CD4-positive, alpha-beta T cell (primary cell): ENCODE measurements at regions not wholly inside any gene's neighbourhood (a gene's known extent, or its start where the extent isn't known, plus 50 kb on each side); places are given as distances from the start of the nearest gene placed in this dataset.
A peak's percentile ranks its signal among the peaks of the same experiment; 100 is the strongest.
"Not testable (repeated sequence)": the region's sequence is repeated elsewhere in the genome, so short reads cannot be mapped to it uniquely, and the experiment has no call there.

Experiments
- ATAC-seq: fragments of 200-7000 bp; cut with Tn5 transposase; one replicate; pipeline ENCODE4 v1.10.0; 2022; ENCODE audit warnings: mild to moderate bottlenecking; ENCODE audit not compliant: poor library complexity
- CTCF ChIA-PET: fragments of 350-600 bp; sonication (Branson Sonifier 250); formaldehyde crosslinking; loops from one replicate; lab custom pipeline; 2021; ENCODE audit warnings: antibody characterized with exemption, inconsistent platforms; lab: Charles Lee
- POLR2A ChIA-PET: fragments of 350-600 bp; sonication (Branson Sonifier 250); formaldehyde crosslinking; loops from one replicate; lab custom pipeline; 2021; ENCODE audit warnings: antibody characterized with exemption, inconsistent platforms; lab: Charles Lee
- DNase-seq, 14 experiments: peaks; one replicate each; pipeline ENCODE4 v3.0.0-alpha.2; 2013 to 2020; ENCODE audit warnings: mixed read lengths in 2 of 14
- H3K27ac ChIP-seq, 2 donors: one replicate each; pipeline versions ENCODE4 v1.5.1 to v1.7.0; 2013; ENCODE audit warnings: low read length in 2 of 2, low read depth in 1 of 2, mild to moderate bottlenecking in 1 of 2
- H3K27me3 ChIP-seq, 2 experiments: 1 replicate in 1 of 2; 2 replicates in 1 of 2; pipeline versions ENCODE4 v1.6.1 to v1.7.0; 2013; ENCODE audit warnings: low read length in 2 of 2, control low read depth in 1 of 2, mild to moderate bottlenecking in 1 of 2, moderate library complexity in 1 of 2; ENCODE audit not compliant: insufficient read depth in 2 of 2, control insufficient read depth in 1 of 2
- H3K36me3 ChIP-seq: one replicate; pipeline ENCODE4 v1.6.1; 2013; ENCODE audit warnings: low read length, control low read depth; ENCODE audit not compliant: insufficient read depth
- H3K4me1 ChIP-seq: one replicate; pipeline ENCODE4 v1.6.1; 2013; ENCODE audit warnings: low read length, control low read depth; ENCODE audit not compliant: insufficient read depth
- H3K4me3 ChIP-seq: one replicate; pipeline ENCODE4 v1.5.1; 2013; ENCODE audit warnings: mild to moderate bottlenecking, low read length, moderate library complexity
- H3K9me3 ChIP-seq, 2 experiments: 1 replicate in 1 of 2; 2 replicates in 1 of 2; pipeline versions ENCODE4 v1.6.1 to v1.7.0; 2013; ENCODE audit warnings: low read length in 2 of 2, mild to moderate bottlenecking in 2 of 2, control low read depth in 1 of 2, moderate library complexity in 1 of 2; ENCODE audit not compliant: control insufficient read depth in 1 of 2, insufficient read depth in 1 of 2
- H3K27ac Mint-ChIP-seq: one replicate; pipeline ENCODE4 v1.8.0; 2020; ENCODE audit warnings: mixed read lengths
- H3K27me3 Mint-ChIP-seq: one replicate; pipeline ENCODE4 v1.8.0; 2021; ENCODE audit warnings: mixed read lengths
- H3K36me3 Mint-ChIP-seq: one replicate; pipeline ENCODE4 v1.8.0; 2021; ENCODE audit warnings: low read depth, mixed read lengths
- H3K4me1 Mint-ChIP-seq: one replicate; pipeline ENCODE4 v1.8.0; 2021; ENCODE audit warnings: low read depth, mixed read lengths
- H3K4me3 Mint-ChIP-seq: one replicate; pipeline ENCODE4 v1.8.0; 2020; ENCODE audit warnings: mild to moderate bottlenecking, mixed read lengths
- H3K9me3 Mint-ChIP-seq: one replicate; pipeline ENCODE4 v1.8.0; 2020; ENCODE audit warnings: mixed read lengths
- intact Hi-C, 2 experiments: fragments of 100-400 bp; cut with DNase I in 1 of 2; cut with micrococcal nuclease in 1 of 2; formaldehyde crosslinking; loops; one replicate each; pipeline versions ENCODE4 v1.15.1 to v1.9.0; 2023 to 2025; cut with DNase I, micrococcal nuclease

GRCh38 chr16:29270033-29270432, 136.5 kb downstream of the NPIPB11 start:
- H3K4me3 Mint-ChIP-seq, H3K27me3 ChIP-seq, DNase-seq, H3K36me3 ChIP-seq, H3K36me3 Mint-ChIP-seq, ATAC-seq, H3K9me3 Mint-ChIP-seq, H3K27ac Mint-ChIP-seq, POLR2A ChIA-PET, H3K27me3 Mint-ChIP-seq, H3K4me1 Mint-ChIP-seq, CTCF ChIA-PET, H3K9me3 ChIP-seq, H3K4me1 ChIP-seq, intact Hi-C loops, H3K27ac ChIP-seq, H3K4me3 ChIP-seq: not testable (repeated sequence)

GRCh38 chr16:29269192-29269811, 137.2 kb downstream of the NPIPB11 start:
- intact Hi-C loops, H3K9me3 Mint-ChIP-seq, H3K27me3 ChIP-seq, H3K27ac ChIP-seq, POLR2A ChIA-PET, H3K4me1 ChIP-seq, H3K4me1 Mint-ChIP-seq, H3K36me3 ChIP-seq, ATAC-seq, H3K27me3 Mint-ChIP-seq, H3K27ac Mint-ChIP-seq, H3K4me3 ChIP-seq, H3K4me3 Mint-ChIP-seq, DNase-seq, H3K9me3 ChIP-seq, CTCF ChIA-PET, H3K36me3 Mint-ChIP-seq: not testable (repeated sequence)

- intact Hi-C loops, H3K4me1 Mint-ChIP-seq, ATAC-seq, H3K4me1 ChIP-seq, H3K27ac Mint-ChIP-seq, H3K27me3 Mint-ChIP-seq, H3K36me3 Mint-ChIP-seq, H3K36me3 ChIP-seq, CTCF ChIA-PET, H3K9me3 Mint-ChIP-seq, POLR2A ChIA-PET, H3K27ac ChIP-seq, DNase-seq, H3K4me3 ChIP-seq, H3K4me3 Mint-ChIP-seq, H3K9me3 ChIP-seq, H3K27me3 ChIP-seq: not testable (repeated sequence)
These were observed 137.7 kb downstream of the NPIPB11 start for GRCh38 chr16:29268785-29269191.

- intact Hi-C loops, H3K4me1 Mint-ChIP-seq, H3K4me3 ChIP-seq, H3K27ac Mint-ChIP-seq, H3K36me3 ChIP-seq, H3K4me3 Mint-ChIP-seq, H3K9me3 ChIP-seq, H3K36me3 Mint-ChIP-seq, POLR2A ChIA-PET, CTCF ChIA-PET, H3K9me3 Mint-ChIP-seq, H3K4me1 ChIP-seq, H3K27me3 Mint-ChIP-seq, DNase-seq, ATAC-seq, H3K27me3 ChIP-seq, H3K27ac ChIP-seq: not testable (repeated sequence)
These were observed 138.2 kb downstream of the NPIPB11 start for GRCh38 chr16:29268348-29268747.

- DNase-seq, H3K27ac Mint-ChIP-seq, H3K9me3 ChIP-seq, H3K36me3 ChIP-seq, H3K4me3 Mint-ChIP-seq, CTCF ChIA-PET, H3K27ac ChIP-seq, POLR2A ChIA-PET, H3K36me3 Mint-ChIP-seq, ATAC-seq, H3K27me3 Mint-ChIP-seq, H3K4me1 ChIP-seq, H3K4me3 ChIP-seq, H3K9me3 Mint-ChIP-seq, intact Hi-C loops, H3K4me1 Mint-ChIP-seq, H3K27me3 ChIP-seq: not testable (repeated sequence)
These were observed 138.6 kb downstream of the NPIPB11 start for GRCh38 chr16:29267891-29268290.

GRCh38 chr16:29267055-29267619, 139.4 kb downstream of the NPIPB11 start:
- H3K4me3 Mint-ChIP-seq, POLR2A ChIA-PET, H3K27ac Mint-ChIP-seq: not testable (repeated sequence)

GRCh38 chr16:29266612-29267011, 139.9 kb downstream of the NPIPB11 start:
- H3K9me3 ChIP-seq, H3K27me3 Mint-ChIP-seq, H3K4me3 Mint-ChIP-seq, H3K9me3 Mint-ChIP-seq, H3K4me1 ChIP-seq, ATAC-seq, POLR2A ChIA-PET, H3K4me1 Mint-ChIP-seq, H3K27me3 ChIP-seq, H3K27ac Mint-ChIP-seq, CTCF ChIA-PET, H3K36me3 Mint-ChIP-seq, H3K27ac ChIP-seq, H3K4me3 ChIP-seq, intact Hi-C loops, H3K36me3 ChIP-seq: not testable (repeated sequence)
- peak in 1 of 14 experiments; percentile 40 for DNase-seq

More at GRCh38 chr16:29267055-29267619, 139.4 kb downstream of the NPIPB11 start:
- H3K36me3 ChIP-seq, H3K36me3 Mint-ChIP-seq, DNase-seq, H3K27me3 Mint-ChIP-seq, CTCF ChIA-PET, H3K4me3 ChIP-seq, intact Hi-C loops, H3K9me3 Mint-ChIP-seq, H3K4me1 Mint-ChIP-seq, H3K4me1 ChIP-seq, H3K27me3 ChIP-seq, H3K9me3 ChIP-seq, H3K27ac ChIP-seq, ATAC-seq: not testable (repeated sequence)
